Gastroesophageal sphincter (tissue), 4 donors: ENCODE measurements at regions not wholly inside any gene's neighbourhood (a gene's known extent, or its start where the extent isn't known, plus 50 kb on each side); places are given as distances from the start of the nearest gene placed in this dataset.

Experiments
- ATAC-seq: fragments of 150-250 bp; one replicate; pipeline ENCODE4 v1.9.1; 2016; ENCODE audit warnings: mild to moderate bottlenecking, moderate library complexity
- H3K27ac ChIP-seq, 4 donors: fragments of 200-600 bp; sonication (generic) in 3 of 4; 1 replicate in 3 of 4; 2 replicates in 1 of 4; pipeline ENCODE4 v1.5.1; 2016 to 2019
- H3K27me3 ChIP-seq: fragments of 200-600 bp; sonication (generic); one replicate; pipeline ENCODE4 v1.5.1; 2019
- H3K36me3 ChIP-seq, 2 donors: fragments of 200-600 bp; sonication (generic); one replicate each; pipeline ENCODE4 v1.5.1; 2019; ENCODE audit warnings: control low read depth in 1 of 2
- H3K4me1 ChIP-seq, 3 donors: fragments of 200-600 bp; sonication (generic); 1 replicate in 2 of 3; 2 replicates in 1 of 3; pipeline ENCODE4 v1.5.1; 2016 to 2019; ENCODE audit warnings: control low read depth in 2 of 3
- H3K4me3 ChIP-seq, 2 donors: fragments of 200-600 bp; sonication (generic); one replicate each; pipeline ENCODE4 v1.5.1; 2019; ENCODE audit warnings: mild to moderate bottlenecking in 1 of 2, moderate library complexity in 1 of 2
- H3K9me3 ChIP-seq, 3 donors: fragments of 200-600 bp; sonication (generic); one replicate each; pipeline ENCODE4 v1.5.1; 2017 to 2019; ENCODE audit warnings: control low read depth in 2 of 3
- EP300 ChIP-seq: sonication (generic); formaldehyde crosslinking; IDR thresholded peaks from one replicate; pipeline ENCODE4 v1.6.1; 2017; ENCODE audit warnings: antibody characterized with exemption, mild to moderate bottlenecking
- POLR2A ChIP-seq, 2 donors: fragments of 450-650 bp; IDR thresholded peaks; one replicate each; pipeline ENCODE4 v1.6.1; 2017; ENCODE audit warnings: antibody characterized with exemption in 2 of 2, mild to moderate bottlenecking in 2 of 2, moderate library complexity in 1 of 2
- POLR2AphosphoS5 ChIP-seq: sonication (generic); formaldehyde crosslinking; IDR thresholded peaks from one replicate; pipeline ENCODE4 v1.6.1; 2017; ENCODE audit warnings: antibody characterized with exemption
- WGBS, 2 donors: methylation state at CpG; one replicate each; pipeline ENCODE4 v1.1.5; 2018; ENCODE audit warnings: low coverage in 1 of 2; 5-methylcytosine and 5-hydroxymethylcytosine counted together
- TF ChIP-seq, protein P1 (sequence below), 4 experiments: fragments of 200-600 bp in 2 of 4; fragments of 450-650 bp in 2 of 4; sonication (generic) in 1 of 4; IDR thresholded peaks; one replicate each; pipeline ENCODE4 v1.5.1; 2017 to 2019; ENCODE audit warnings: antibody characterized with exemption in 4 of 4, mild to moderate bottlenecking in 2 of 4, moderate library complexity in 2 of 4

DNA sequence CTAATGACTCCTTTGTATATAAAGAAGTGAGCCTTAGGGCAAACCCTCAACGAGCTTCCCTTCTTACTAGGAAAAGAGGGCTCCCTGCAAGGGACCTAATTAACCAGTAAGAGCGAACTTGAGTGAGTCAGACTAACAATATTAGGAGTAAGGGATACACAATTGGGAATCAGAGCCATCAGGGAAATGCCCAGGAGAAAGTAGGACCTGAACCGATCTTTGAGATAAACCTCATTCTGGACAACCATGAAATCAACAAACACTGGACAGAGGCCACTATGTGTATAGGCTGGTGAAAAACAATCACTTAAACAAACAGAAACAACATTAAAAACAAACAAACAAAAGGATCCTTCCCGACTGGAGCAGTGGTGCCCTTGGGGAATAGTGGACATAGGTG is 120.8 kb downstream of the EDN1 start:
- no peak for ATAC-seq
- Histone ChIP-seq H3K27ac (no peak overlapping the region), H3K36me3 (no peaks in the 10 kb centered on the region), H3K4me3 (no peak overlapping the region), H3K9me3 (no peaks in the 10 kb centered on the region), H3K4me1 (peaks cover 0 to 8% (median 0%) of the 10 kb centered on the region in 3 donors), H3K27me3 (no peaks in the 10 kb centered on the region)
- TF ChIP-seq, protein P1, sequence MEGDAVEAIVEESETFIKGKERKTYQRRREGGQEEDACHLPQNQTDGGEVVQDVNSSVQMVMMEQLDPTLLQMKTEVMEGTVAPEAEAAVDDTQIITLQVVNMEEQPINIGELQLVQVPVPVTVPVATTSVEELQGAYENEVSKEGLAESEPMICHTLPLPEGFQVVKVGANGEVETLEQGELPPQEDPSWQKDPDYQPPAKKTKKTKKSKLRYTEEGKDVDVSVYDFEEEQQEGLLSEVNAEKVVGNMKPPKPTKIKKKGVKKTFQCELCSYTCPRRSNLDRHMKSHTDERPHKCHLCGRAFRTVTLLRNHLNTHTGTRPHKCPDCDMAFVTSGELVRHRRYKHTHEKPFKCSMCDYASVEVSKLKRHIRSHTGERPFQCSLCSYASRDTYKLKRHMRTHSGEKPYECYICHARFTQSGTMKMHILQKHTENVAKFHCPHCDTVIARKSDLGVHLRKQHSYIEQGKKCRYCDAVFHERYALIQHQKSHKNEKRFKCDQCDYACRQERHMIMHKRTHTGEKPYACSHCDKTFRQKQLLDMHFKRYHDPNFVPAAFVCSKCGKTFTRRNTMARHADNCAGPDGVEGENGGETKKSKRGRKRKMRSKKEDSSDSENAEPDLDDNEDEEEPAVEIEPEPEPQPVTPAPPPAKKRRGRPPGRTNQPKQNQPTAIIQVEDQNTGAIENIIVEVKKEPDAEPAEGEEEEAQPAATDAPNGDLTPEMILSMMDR (IDR thresholded peaks at IDR 0.05) = no peak
- TF ChIP-seq EP300 (no peak), POLR2A (IDR thresholded peaks at IDR 0.05) (no peak), POLR2AphosphoS5 (no peak)
- WGBS, 2 donors = 50 to 68% methylated on average over 4 of the region's 4 CpGs

DNA sequence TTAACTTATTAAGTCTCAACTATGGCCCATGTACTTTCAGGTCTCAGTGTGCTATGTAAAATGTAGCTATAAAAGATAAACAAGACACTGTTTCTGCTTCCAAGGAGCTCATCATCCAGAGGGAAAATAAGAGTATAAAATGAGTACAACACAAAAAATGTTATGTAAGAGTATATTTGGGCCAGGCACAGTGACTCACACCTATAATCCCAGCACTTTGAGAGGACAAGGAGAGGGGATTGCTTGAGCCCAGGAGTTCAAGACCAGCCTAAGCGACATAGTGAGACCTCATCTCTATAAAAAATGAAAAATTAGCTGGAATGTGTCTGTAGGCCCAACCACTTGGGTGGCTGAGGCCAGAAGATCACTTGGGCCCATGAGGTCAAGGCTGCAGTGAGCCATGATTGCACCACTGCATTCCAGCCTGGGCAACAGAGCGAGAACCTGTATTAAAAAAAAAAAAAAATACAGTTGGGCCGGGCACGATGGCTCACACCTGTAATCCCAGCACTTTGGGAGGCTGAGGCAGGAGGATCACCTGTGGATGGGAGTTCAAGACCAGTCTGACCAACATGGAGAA is 124.0 kb downstream of the EDN1 start:
- H3K36me3 ChIP-seq = no peaks in the 10 kb centered on the region
- no peak for ATAC-seq
- no peak overlapping the region for H3K27ac ChIP-seq
- H3K4me1 ChIP-seq = peaks cover 0 to 8% (median 0%) of the 10 kb centered on the region in 3 donors
- 75 to 89% methylated on average over 2 to 4 of the region's 4 CpGs for WGBS, 2 donors
- no peaks in the 10 kb centered on the region for H3K27me3 ChIP-seq
- H3K9me3 ChIP-seq = peaks cover 0 to 4% (median 0%) of the 10 kb centered on the region in 3 donors
- TF ChIP-seq, protein P1 (IDR thresholded peaks at IDR 0.05) = no peak
- TF ChIP-seq EP300 (no peak), POLR2AphosphoS5 (no peak), POLR2A (IDR thresholded peaks at IDR 0.05) (no peak)
- H3K4me3 ChIP-seq = no peak overlapping the region

DNA sequence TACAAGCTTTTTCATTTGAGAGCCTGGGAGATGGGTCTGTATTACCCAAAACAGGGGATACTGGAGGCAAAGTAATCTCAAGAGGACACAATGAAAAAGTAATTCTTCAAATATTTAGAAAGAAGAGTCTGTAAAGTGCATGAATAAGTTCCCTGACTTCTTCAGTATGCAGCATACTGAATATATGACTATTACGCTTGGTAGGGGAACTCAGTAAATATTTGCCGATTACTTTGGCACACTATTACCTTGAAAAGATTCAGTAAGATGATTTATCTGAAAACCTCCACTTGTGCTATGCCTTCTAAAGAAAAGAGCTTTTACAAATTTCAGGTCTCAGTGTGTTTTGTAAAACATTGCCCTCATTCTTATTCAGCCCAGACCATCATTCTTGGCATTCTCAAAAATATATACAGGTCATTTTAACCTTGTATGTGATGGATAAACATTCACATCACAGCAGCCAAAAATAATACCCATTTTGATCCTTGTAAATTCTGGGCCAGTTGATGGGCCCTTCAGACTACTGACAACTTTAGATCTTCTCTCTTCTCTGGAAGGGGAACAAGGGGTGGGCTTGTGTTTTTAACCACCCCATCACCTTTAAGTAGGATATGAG is 125.9 kb downstream of the EDN1 start:
- Histone ChIP-seq H3K36me3 (no peaks in the 10 kb centered on the region), H3K9me3 (peaks cover 0 to 4% (median 0%) of the 10 kb centered on the region in 3 donors), H3K4me3 (no peak overlapping the region), H3K27ac (peak overlapping the region in 2 of 4 donors; percentile 6 to 49), H3K27me3 (no peaks in the 10 kb centered on the region), H3K4me1 (peaks cover 0 to 8% (median 0%) of the 10 kb centered on the region in 3 donors)
- 54 to 68% methylated on average over 2 of the region's 2 CpGs for WGBS, 2 donors
- ATAC-seq = no peak
- TF ChIP-seq, protein P1 (IDR thresholded peaks at IDR 0.05) = no peak
- TF ChIP-seq POLR2AphosphoS5 = no peak
- no peak for TF ChIP-seq EP300
- no peak for TF ChIP-seq POLR2A (IDR thresholded peaks at IDR 0.05)

DNA sequence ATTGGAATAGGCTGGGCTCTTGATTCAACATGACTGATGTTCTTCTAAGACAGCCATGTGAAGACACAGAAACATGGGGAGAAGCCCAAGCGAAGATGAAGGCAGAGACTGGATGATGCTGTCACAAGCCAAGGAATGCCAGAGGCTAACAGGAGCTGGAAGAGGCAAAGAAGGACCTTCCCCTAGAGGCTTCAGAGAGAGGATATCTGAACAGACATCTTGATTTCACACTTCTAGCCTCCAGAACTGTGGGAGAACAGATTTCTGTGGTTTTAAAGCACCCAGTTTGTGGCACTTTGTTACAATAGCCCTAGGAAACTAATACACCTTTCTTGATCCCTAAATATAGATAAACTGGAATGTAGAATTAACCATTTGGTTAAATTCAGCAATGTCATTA is 127.0 kb downstream of the EDN1 start:
- no peak overlapping the region for H3K4me3 ChIP-seq
- 100% methylated on average over 1 of the region's 1 CpG; no CpG with 5 or more reads in 1 of the 2 donors for WGBS, 2 donors
- H3K27ac ChIP-seq = no peak overlapping the region
- H3K36me3 ChIP-seq = no peaks in the 10 kb centered on the region
- ATAC-seq = no peak
- H3K9me3 ChIP-seq = peaks cover 0 to 4% (median 0%) of the 10 kb centered on the region in 3 donors
- peaks cover 0 to 8% (median 0%) of the 10 kb centered on the region in 3 donors for H3K4me1 ChIP-seq
- no peak for TF ChIP-seq EP300
- no peak for TF ChIP-seq POLR2AphosphoS5
- no peak for TF ChIP-seq POLR2A (IDR thresholded peaks at IDR 0.05)
- TF ChIP-seq, protein P1 (IDR thresholded peaks at IDR 0.05) = no peak
- no peaks in the 10 kb centered on the region for H3K27me3 ChIP-seq

DNA sequence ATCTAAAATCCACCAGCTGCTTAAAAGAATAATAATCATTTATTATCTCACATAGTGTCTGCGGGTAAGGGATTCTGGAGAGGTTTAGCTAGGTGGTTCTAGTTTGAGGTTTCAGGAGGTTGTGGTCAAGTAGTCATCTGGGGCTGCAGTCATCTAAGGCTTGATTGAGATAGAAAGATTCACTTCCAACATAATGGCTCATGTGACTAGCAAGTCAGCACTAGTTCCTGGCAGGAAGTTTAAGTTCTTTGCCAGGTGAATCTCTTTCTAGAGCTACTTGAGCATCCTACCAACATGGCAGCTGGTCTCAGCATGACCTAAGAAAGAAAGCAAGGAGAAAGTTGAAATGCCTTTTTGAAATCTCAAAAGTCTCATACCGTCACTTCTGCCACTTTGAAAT is 128.8 kb downstream of the EDN1 start:
- Histone ChIP-seq H3K27me3 (no peaks in the 10 kb centered on the region), H3K4me1 (peaks cover 5 to 17% (median 9%) of the 10 kb centered on the region in 3 donors), H3K36me3 (no peaks in the 10 kb centered on the region), H3K9me3 (peaks cover 0 to 4% (median 0%) of the 10 kb centered on the region in 3 donors), H3K4me3 (no peak overlapping the region), H3K27ac (no peak overlapping the region)
- TF ChIP-seq POLR2A (IDR thresholded peaks at IDR 0.05) (no peak), POLR2AphosphoS5 (no peak), EP300 (no peak)
- TF ChIP-seq, protein P1 (IDR thresholded peaks at IDR 0.05) = no peak
- ATAC-seq = no peak
- 100% methylated on average over 1 to 2 of the region's 2 CpGs for WGBS, 2 donors
